ELF-1 (cell line): ENCODE measurements at regions not wholly inside any gene's neighbourhood (a gene's known extent, or its start where the extent isn't known, plus 50 kb on each side); places are given as distances from the start of the nearest gene placed in this dataset.

Experiments
- DNase-seq: peaks from one replicate; pipeline ENCODE4 v3.0.0-alpha.2; 2016; ENCODE audit warnings: low read depth, low spot score

DNA sequence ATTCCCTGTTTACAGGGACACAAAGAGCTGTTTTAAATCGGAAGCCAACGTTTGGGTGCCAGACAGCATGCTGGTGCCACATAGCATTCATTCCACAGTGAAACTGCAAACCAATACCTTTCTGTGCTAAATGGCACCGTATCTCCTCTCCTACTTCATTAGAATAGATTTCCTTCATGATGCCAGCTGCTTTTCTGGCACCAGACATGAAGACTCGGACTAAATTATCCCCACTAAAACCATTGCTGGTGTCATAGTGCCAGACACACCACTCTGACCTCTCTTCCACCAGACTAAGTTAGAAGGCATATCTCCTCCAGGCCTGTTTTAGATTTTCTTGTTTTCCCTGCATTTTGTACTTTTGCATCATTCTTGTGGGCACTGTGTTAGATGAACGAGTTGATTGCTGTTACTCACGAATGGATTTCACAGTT lies 155.1 kb downstream of the ETV1 start:
- peak; percentile 10 for DNase-seq

DNA sequence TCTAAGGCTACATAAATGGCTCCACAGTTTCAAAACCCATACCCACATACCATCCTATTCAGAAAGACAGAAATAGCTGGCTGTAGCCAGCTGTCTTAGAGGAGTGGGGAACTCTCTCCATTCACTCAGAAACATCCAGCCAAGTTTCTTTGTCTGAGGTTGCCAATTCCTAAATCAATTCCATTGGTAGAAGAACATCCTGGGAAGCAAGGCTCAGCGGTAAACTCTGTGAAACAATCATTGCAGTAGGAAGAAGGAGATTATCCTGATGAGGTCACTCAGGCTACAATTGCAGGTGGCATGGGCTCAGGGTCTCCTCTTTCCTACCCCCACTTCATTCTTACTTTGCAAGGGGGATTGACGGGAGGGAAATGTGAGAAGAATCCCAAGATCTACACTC lies 154.0 kb downstream of the ETV1 start:
- DNase-seq, result no peak

DNA sequence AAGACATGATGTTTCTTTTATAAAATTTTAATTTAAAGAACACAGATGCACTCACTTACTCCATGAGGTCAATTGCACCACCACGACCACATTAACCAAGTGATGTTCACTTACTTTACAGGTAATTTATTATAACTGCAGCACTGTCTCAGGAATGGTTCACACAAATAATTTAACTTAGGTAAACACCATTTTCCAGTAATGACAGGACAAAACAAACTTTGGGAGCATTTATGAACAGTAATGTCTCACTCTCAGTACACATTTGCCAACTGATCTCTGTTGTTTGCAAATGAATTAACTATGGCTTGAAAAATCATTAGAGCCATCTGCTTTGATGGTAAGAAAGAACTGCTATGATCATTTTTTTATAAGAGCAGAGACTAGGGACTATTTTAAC lies 150.4 kb downstream of the ETV1 start:
- DNase-seq, result no peak
